Glomerular visceral epithelial cell (primary cell): ENCODE measurements at regions not wholly inside any gene's neighbourhood (a gene's known extent, or its start where the extent isn't known, plus 50 kb on each side); places are given as distances from the start of the nearest gene placed in this dataset.

ENCODE experiments used
- DNase-seq: peaks from one replicate; pipeline ENCODE4 v3.0.0-alpha.2; 2016; ENCODE audit errors: extremely low spot score

DNA sequence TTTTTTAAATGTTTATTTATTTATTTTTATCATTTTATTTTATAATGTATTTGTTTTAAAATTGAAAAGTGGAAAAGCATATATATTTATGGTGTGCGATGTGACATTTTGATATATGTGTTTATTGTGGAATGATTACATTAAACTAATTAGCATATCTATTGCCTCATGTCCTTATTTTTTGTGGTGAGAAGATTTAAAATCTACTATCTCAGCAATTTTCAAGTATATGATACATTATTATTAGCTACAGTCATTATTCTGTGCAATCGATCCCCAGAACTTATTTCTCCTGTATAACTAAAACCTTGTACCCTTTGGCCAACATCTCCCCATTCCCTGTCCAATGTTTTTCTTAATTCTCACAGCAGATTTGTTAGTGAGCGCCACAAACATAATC lies 115.6 kb upstream of the SHH start:
- no peak for DNase-seq

DNA sequence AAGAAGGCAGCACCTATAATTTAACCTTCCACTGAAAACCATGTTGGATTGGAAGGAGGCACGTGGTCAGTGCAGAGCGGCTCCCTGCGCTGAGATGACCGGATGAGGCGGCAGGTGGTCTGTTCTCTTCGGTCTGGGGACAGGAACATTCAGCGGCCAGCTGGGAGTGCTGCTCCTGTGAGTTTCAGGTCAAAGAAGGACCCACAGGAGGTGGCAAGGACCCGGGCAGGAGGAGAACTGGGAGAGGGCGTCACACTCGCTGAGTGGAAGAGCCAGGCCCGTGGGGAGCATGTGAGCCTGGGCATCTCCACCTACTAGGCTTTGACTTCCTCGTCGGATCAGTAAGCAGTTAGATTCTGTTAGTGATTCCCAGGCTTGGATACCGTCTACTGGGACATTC lies 113.4 kb upstream of the SHH start:
- no peak for DNase-seq

GRCh38 chr7:155922067-155922816 lies 110.0 kb upstream of the SHH start:
- DNase-seq: no peak

GRCh38 chr7:155921804-155922066 lies 109.5 kb upstream of the SHH start:
- no peak for DNase-seq

- DNase-seq: no peak
Measured at GRCh38 chr7:155921086-155921803, 109.0 kb upstream of the SHH start.

DNA sequence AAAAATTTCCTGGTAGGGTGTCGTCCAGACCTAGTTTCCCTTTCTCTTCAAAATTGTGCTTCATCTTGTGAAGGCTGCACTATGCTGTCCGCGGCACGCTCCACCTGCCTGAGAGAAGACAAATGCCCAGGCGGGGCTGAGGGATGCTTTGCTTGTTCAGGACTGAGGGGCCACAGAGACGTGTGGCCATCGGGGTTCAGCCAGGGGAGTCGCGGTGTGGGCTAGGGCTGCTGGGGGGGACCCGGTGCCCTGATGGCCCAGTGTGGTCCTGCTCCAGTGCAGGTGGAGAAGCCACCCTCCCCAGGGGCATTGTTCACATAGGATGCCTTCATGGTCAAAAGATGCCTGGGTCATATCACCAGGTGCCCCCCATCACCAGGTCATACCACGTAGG lies 107.8 kb upstream of the SHH start:
- DNase-seq: no peak

- DNase-seq: no peak
Measured at GRCh38 chr7:155919391-155920067, 107.3 kb upstream of the SHH start.

GRCh38 chr7:155918720-155919390 lies 106.6 kb upstream of the SHH start:
- DNase-seq: peak; percentile 87

DNA sequence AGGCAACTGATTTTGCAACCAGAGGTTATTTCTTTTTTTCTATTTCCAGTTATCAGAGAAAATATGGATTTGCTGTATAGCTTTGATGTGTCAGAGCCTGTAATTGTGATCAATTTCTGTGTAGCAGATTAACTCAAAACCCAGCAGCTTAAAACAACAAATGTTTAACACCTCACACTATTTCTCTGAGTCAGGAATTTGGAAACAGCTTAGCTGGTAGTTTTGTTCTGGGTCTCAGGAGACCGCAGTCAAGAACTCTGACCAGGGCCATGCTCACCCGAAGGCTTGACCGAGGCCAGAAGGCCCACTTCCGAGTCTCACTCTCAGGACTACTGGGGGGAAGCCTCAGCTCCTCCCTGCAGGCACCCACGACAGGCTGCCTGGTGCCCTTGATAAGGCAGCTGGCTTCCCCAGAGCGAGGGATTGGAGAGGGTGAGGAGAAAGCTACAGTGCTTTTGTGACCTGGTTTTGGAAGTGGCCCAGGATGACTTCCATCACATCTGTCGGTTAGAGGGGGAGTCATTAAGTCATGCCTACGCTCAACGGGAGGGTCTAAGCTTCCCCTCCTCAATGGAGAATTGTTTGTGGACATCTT lies 105.7 kb upstream of the SHH start:
- no peak for DNase-seq

GRCh38 chr7:155916926-155917655 lies 104.8 kb upstream of the SHH start:
- no peak for DNase-seq

DNA sequence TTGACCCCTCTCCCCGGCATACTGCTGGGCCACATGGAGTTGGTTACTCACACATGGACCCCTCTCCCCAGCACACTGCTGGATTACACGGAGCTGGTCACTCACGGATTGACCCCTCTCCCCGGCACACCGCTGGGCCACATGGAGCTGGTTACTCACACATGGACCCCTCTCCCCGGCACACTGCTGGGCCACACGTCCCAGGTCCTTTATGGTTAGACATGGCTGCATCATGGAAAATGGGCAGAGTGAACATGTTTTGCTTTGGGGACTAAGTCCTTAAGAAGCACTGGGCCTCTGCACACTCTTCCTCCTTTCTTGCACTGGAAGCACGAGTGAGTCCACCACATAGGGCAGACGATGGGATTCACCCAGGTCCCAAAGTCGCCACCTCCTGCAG lies 102.1 kb upstream of the SHH start:
- no peak for DNase-seq

DNA sequence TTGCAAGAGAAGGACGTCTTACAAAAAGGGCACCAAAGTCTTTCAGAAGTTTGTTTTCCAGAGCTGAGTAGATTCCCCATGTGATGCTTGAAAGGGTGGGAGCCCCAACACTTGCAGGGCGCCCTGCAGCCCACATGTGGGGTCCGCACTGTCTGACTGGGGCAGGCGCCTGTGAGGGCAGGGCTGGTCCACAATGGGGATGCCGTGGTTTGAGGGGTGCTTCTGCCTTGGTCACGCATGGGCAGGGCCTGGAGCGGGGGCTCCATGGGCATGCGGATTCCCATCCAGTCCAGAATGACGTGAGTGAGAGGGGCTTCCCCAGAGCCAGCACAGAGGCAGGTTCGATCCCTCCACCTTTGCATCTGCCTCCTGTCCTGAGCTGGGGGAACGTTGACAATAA lies 101.5 kb upstream of the SHH start:
- no peak for DNase-seq

DNA sequence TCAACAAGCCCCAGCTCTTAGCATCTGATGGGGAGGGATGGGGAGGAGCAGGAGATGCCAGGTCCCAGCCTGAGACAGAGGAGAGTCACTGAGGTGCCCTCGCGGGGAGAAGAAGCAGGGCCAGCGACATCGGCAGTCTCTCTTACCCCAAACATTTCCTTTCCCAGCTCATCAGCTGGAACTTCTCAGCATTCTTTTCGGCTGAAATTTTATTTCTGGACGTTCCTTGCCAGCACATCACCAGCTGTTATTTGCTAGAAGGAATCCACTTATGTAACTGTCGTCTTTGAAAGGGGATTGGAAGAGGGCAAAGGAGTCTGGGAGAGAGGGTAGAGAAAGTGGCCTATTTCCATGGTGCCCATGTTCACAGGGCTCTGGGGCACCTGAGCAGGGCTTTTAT lies 101.0 kb upstream of the SHH start:
- no peak for DNase-seq

GRCh38 chr7:155911471-155912105 lies 99.3 kb upstream of the SHH start:
- no peak for DNase-seq

DNA sequence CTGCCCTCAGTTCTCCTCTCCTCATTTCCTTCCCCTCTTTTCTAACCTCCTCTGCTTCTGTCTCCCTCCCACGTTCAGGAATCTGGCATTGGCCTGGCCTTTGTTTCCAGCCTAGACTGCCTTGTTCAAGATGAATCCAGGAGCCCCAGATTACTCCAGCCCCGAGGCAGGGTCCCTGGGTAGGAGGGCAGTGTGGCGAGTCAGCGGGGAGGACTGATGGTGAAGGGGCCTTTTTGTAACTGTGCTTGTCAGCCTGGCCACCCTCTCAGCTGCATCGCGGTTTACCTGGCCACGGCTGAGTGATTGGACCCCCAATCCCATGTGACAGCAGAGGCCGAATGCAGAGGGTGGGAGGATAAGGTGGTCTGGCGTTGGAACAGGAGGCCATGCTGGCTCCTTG lies 96.1 kb upstream of the SHH start:
- no peak for DNase-seq

GRCh38 chr7:155907450-155908200 lies 95.4 kb upstream of the SHH start:
- no peak for DNase-seq

- no peak for DNase-seq
Measured at GRCh38 chr7:155901176-155901575, 88.9 kb upstream of the SHH start.

DNA sequence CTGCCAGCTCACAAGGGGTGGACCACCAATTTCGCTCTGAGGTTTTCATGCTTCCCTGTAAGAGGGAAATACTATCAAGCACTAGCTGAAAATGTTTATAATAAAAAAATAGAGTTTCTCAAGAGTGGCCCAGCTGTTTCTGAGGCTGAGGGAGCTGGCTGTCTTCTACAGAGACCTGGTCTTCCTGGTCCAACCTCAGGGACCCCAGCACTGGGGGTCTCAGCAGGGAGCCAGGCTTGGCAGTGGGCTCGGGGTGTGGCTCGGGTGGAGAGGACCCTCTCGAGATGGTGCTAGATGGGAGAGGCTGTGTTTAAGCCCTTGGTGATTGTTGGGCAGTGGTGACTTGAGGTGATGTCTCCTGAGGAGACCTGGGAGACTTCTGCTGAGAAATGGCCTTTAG lies 87.3 kb upstream of the SHH start:
- no peak for DNase-seq

DNA sequence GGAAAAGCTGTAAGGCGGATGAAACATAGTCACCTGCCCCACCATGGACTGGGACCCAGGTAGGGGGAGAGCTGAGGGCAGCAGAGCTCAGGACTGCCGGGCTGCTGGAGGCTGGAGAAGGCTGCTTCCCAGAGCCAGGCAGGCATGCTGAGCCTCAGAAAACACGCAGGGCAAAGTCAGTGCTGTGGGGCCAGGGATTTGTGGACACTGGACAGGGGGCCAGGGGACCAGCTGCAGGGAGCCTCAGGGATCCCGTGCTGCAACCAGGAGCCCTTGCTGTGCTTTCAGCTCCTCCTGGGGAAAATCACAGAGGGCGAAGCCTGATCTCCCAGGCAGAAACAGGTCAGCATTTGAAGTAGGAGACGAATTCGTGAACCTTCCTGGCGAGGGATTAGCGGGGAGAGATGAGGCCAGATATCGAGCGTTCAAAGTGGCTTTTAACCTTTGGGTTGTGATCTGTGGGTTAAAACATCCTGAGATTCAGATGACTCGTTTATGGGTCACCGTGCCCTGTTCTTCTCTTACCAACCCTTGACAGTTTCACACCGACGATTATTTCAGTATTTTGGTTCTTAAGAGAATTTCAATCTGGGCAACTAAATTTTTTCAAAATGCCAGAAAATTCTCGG lies 85.6 kb upstream of the SHH start:
- DNase-seq: no peak
